ENCODE measurements at regions not wholly inside any gene's neighbourhood (a gene's known extent, or its start where the extent isn't known, plus 50 kb on each side); places are given as distances from the start of the nearest gene placed in this dataset.

- no peak for TF ChIP-seq TARDBP (IDR thresholded peaks at IDR 0.05)
- TF ChIP-seq CTBP1 (IDR thresholded peaks at IDR 0.05; ENCODE audit: borderline replicate concordance), result no peak
- TF ChIP-seq ELF4 (IDR thresholded peaks at IDR 0.05), result no peak
- TF ChIP-seq LEF1 (IDR thresholded peaks at IDR 0.05; ENCODE audit: borderline replicate concordance), result no peak
- no peak for TF ChIP-seq SP1 (IDR thresholded peaks at IDR 0.05)
- TF ChIP-seq BHLHE40 (IDR thresholded peaks at IDR 0.05; ENCODE audit: borderline replicate concordance), result no peak
- TF ChIP-seq PKNOX1 (IDR thresholded peaks at IDR 0.05), result no peak
- no peak for TF ChIP-seq SUZ12 (IDR thresholded peaks at IDR 0.05)
- TF ChIP-seq FOXK2 (IDR thresholded peaks at IDR 0.05), result no peak
- no peak for TF ChIP-seq FOXM1 (IDR thresholded peaks at IDR 0.05; ENCODE audit: borderline replicate concordance)
- no peak for TF ChIP-seq FOXA1 (IDR thresholded peaks at IDR 0.05)
- TF ChIP-seq ZNF384 (IDR thresholded peaks at IDR 0.05), result no peak
- TF ChIP-seq ARNT (IDR thresholded peaks at IDR 0.05), result no peak
Observed at GRCh38 chr15:25587616-25588340, 149.0 kb upstream of the UBE3A start.
